SU-DHL-6 (cell line): ENCODE measurements at regions not wholly inside any gene's neighbourhood (a gene's known extent, or its start where the extent isn't known, plus 50 kb on each side); places are given as distances from the start of the nearest gene placed in this dataset.
A peak's percentile ranks its signal among the peaks of the same experiment; 100 is the strongest.

Source experiments
- H2AFZ ChIP-seq: fragments of 200-600 bp; sonication (generic); 2 replicates; pipeline ENCODE4 v1.6.1; 2014; ENCODE audit warnings: low read depth, mild to moderate bottlenecking, moderate library complexity, mixed read lengths, antibody characterized with exemption, low read length; ENCODE audit not compliant: severe bottlenecking
- H3F3A ChIP-seq: fragments of 200-600 bp; shearing (Covaris generic); 2 replicates; pipeline ENCODE4 v1.6.0; 2016; ENCODE audit warnings: antibody characterized with exemption, mild to moderate bottlenecking; ENCODE audit not compliant: insufficient read depth
- H3K27ac ChIP-seq: fragments of 200-600 bp; sonication (generic); 2 replicates; pipeline ENCODE4 v1.5.1; 2016; ENCODE audit warnings: low read depth, mild to moderate bottlenecking, low read length, moderate library complexity, mixed read lengths
- H3K27me3 ChIP-seq: fragments of 200-600 bp; sonication (generic), shearing (Covaris generic); 2 replicates; pipeline ENCODE4 v1.6.0; 2014; ENCODE audit warnings: mild to moderate bottlenecking, low read length
- H3K36me3 ChIP-seq: fragments of 200-600 bp; sonication (generic); 2 replicates; pipeline ENCODE4 v1.6.1; 2014; ENCODE audit warnings: mild to moderate bottlenecking, low read length, mixed read lengths
- H3K4me2 ChIP-seq: fragments of 300-600, 200-600 bp; shearing (Covaris generic), sonication (generic); 2 replicates; pipeline ENCODE4 v1.6.0; 2014; ENCODE audit warnings: low read length, low read depth, mild to moderate bottlenecking; ENCODE audit not compliant: poor library complexity, severe bottlenecking
- H3K4me3 ChIP-seq: fragments of 200-600 bp; sonication (generic); 2 replicates; pipeline ENCODE4 v1.5.1; 2014; ENCODE audit warnings: antibody characterized with exemption, low read length, mild to moderate bottlenecking, mixed read lengths; ENCODE audit not compliant: insufficient read depth, poor library complexity, severe bottlenecking
- H3K79me2 ChIP-seq: fragments of 200-600 bp; sonication (generic); 2 replicates; pipeline ENCODE4 v1.6.1; 2014; ENCODE audit warnings: mild to moderate bottlenecking, low read length, moderate library complexity; ENCODE audit not compliant: insufficient read depth
- H3K9ac ChIP-seq: fragments of 200-600 bp; sonication (generic); 2 replicates; pipeline ENCODE4 v1.7.0; 2014; ENCODE audit warnings: mild to moderate bottlenecking, low read length
- H3K9me2 ChIP-seq: fragments of 200-600 bp; sonication (generic); replicated peaks from 2 replicates; pipeline ENCODE4 v1.6.1; 2014; ENCODE audit warnings: low read length; ENCODE audit not compliant: insufficient read depth
- H3K9me3 ChIP-seq: fragments of 200-600 bp; sonication (generic); 2 replicates; pipeline ENCODE4 v1.6.1; 2014; ENCODE audit warnings: low read length, mixed read lengths; ENCODE audit not compliant: insufficient read depth
- H4K20me1 ChIP-seq: fragments of 200-600 bp; sonication (generic); 2 replicates; pipeline ENCODE4 v1.6.1; 2014; ENCODE audit warnings: low read depth, mild to moderate bottlenecking, antibody characterized with exemption, low read length, moderate library complexity, mixed read lengths
- CTCF ChIP-seq: fragments of 200-600 bp; sonication (generic); IDR thresholded peaks from one replicate; pipeline ENCODE4 v1.5.1; 2017; ENCODE audit warnings: antibody characterized with exemption, mild to moderate bottlenecking, low read length, moderate library complexity; ENCODE audit not compliant: insufficient read depth, poor library complexity, severe bottlenecking
- EZH2phosphoT487 ChIP-seq: fragments of 200-600 bp; sonication (generic), shearing (Covaris generic); conservative IDR thresholded peaks from 2 replicates; pipeline ENCODE4 v1.6.1; 2018; ENCODE audit warnings: mild to moderate bottlenecking, antibody characterized with exemption, low read length, moderate library complexity, mixed read lengths

GRCh38 chr3:83882701-83883100 is 1076.1 kb upstream of the CADM2 start:
- Histone ChIP-seq H3K9me3 (no peaks in the 10 kb centered on the region), H4K20me1 (no peaks in the 10 kb centered on the region), H3K27ac (no peak overlapping the region), H3K4me2 (no peak overlapping the region), H3K9me2 (no peaks in the 10 kb centered on the region), H2AFZ (peak overlapping the region; percentile 39), H3K27me3 (no peaks in the 10 kb centered on the region), H3K36me3 (peaks cover 8% of the 10 kb centered on the region; the same call in 1 of the 2 replicates), H3F3A (no peaks in the 10 kb centered on the region), H3K79me2 (no peaks in the 10 kb centered on the region), H3K4me3 (no peak overlapping the region), H3K9ac (no peak overlapping the region)
- TF ChIP-seq EZH2phosphoT487 (no peak), CTCF (no peak)

GRCh38 chr3:83890039-83890762 is 1068.6 kb upstream of the CADM2 start:
- no peaks in the 10 kb centered on the region for H3K27me3 ChIP-seq
- TF ChIP-seq CTCF: no peak
- TF ChIP-seq EZH2phosphoT487: no peak
- H3K27ac ChIP-seq: no peak overlapping the region
- H3K9me3 ChIP-seq: no peaks in the 10 kb centered on the region
- no peaks in the 10 kb centered on the region for H4K20me1 ChIP-seq
- no peak overlapping the region for H3K9ac ChIP-seq
- H3K4me2 ChIP-seq: no peak overlapping the region
- H3K36me3 ChIP-seq: 0 out of 2 replicates have a peak, but pooled peaks cover 2% of the 10 kb centered on the region
- no peaks in the 10 kb centered on the region for H3F3A ChIP-seq
- peak overlapping the region; percentile 40 for H2AFZ ChIP-seq
- H3K79me2 ChIP-seq: no peaks in the 10 kb centered on the region
- H3K9me2 ChIP-seq: no peaks in the 10 kb centered on the region
- H3K4me3 ChIP-seq: no peak overlapping the region

- H3K36me3 ChIP-seq: 0 out of 2 replicates have a peak, but pooled peaks cover under 1% of the 10 kb centered on the region
- H3K27ac ChIP-seq: no peak overlapping the region
- H3K9ac ChIP-seq: no peak overlapping the region
- H3K27me3 ChIP-seq: no peaks in the 10 kb centered on the region
- no peaks in the 10 kb centered on the region for H3F3A ChIP-seq
- H3K79me2 ChIP-seq: no peaks in the 10 kb centered on the region
- H3K9me3 ChIP-seq: no peaks in the 10 kb centered on the region
- peak overlapping the region; percentile 40 for H2AFZ ChIP-seq
- H3K4me2 ChIP-seq: no peak overlapping the region
- H3K9me2 ChIP-seq: no peaks in the 10 kb centered on the region
- no peak for TF ChIP-seq EZH2phosphoT487
- TF ChIP-seq CTCF: no peak
- H3K4me3 ChIP-seq: no peak overlapping the region
- H4K20me1 ChIP-seq: no peaks in the 10 kb centered on the region
Measured at GRCh38 chr3:83890763-83891135, 1068.0 kb upstream of the CADM2 start.
